Hepatocyte (in vitro differentiated cells): ENCODE measurements at regions not wholly inside any gene's neighbourhood (a gene's known extent, or its start where the extent isn't known, plus 50 kb on each side); places are given as distances from the start of the nearest gene placed in this dataset.

Experiments
- EZH2phosphoT487 ChIP-seq: fragments of 200-600 bp; sonication (generic); IDR thresholded peaks from one replicate; pipeline ENCODE4 v1.6.1; 2018; ENCODE audit warnings: antibody characterized with exemption, mild to moderate bottlenecking, low read depth, moderate library complexity; ENCODE audit not compliant: unreplicated experiment, severe bottlenecking
- TF ChIP-seq, protein P1 (sequence below): fragments of 200-600 bp; sonication (generic); IDR thresholded peaks from 2 replicates; pipeline ENCODE4 v1.5.1; 2016; ENCODE audit warnings: antibody characterized with exemption, mild to moderate bottlenecking; ENCODE audit not compliant: poor library complexity

DNA sequence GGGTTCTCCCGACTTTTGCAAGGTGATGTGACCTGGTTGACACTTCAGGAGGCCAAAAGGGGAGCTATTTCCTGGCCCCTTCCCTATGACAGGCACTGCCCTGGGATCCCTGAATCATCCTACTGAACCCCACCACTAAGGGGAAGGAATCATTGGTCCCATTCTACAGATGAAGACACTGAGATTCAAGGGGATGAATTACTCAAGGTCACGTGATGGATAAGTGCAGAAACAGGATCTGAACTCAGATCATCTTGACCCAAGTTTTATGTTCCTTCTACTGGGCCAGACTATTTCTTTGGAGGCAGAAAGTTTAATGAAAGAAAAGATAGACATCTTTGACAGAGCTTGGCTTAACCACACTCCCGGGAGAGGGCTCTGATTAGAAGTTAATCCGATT lies 258.7 kb downstream of the RRAGC start:
- TF ChIP-seq, protein P1, sequence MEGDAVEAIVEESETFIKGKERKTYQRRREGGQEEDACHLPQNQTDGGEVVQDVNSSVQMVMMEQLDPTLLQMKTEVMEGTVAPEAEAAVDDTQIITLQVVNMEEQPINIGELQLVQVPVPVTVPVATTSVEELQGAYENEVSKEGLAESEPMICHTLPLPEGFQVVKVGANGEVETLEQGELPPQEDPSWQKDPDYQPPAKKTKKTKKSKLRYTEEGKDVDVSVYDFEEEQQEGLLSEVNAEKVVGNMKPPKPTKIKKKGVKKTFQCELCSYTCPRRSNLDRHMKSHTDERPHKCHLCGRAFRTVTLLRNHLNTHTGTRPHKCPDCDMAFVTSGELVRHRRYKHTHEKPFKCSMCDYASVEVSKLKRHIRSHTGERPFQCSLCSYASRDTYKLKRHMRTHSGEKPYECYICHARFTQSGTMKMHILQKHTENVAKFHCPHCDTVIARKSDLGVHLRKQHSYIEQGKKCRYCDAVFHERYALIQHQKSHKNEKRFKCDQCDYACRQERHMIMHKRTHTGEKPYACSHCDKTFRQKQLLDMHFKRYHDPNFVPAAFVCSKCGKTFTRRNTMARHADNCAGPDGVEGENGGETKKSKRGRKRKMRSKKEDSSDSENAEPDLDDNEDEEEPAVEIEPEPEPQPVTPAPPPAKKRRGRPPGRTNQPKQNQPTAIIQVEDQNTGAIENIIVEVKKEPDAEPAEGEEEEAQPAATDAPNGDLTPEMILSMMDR, result no peak
- TF ChIP-seq EZH2phosphoT487, result no peak
